Lower leg skin (tissue), 4 donors: ENCODE measurements at regions not wholly inside any gene's neighbourhood (a gene's known extent, or its start where the extent isn't known, plus 50 kb on each side); places are given as distances from the start of the nearest gene placed in this dataset.

Experiments
- DNase-seq, 2 donors: peaks; one replicate each; pipeline ENCODE4 v3.0.0-alpha.2; 2019; ENCODE audit warnings: low spot score in 2 of 2
- H3K4me3 ChIP-seq: fragments of 200-600 bp; sonication (generic); 2 replicates; pipeline ENCODE4 v1.5.1; 2017; ENCODE audit warnings: mild to moderate bottlenecking, low read depth; ENCODE audit not compliant: poor library complexity, severe bottlenecking
- POLR2A ChIP-seq, 2 donors: fragments of 450-650 bp; IDR thresholded peaks; one replicate each; pipeline ENCODE4 v1.6.1; 2016 to 2017; ENCODE audit warnings: antibody characterized with exemption in 2 of 2, mild to moderate bottlenecking in 1 of 2, moderate library complexity in 1 of 2
- WGBS, 2 donors: methylation state at CpG; one replicate each; pipeline ENCODE4 v1.1.5; 2018; 5-methylcytosine and 5-hydroxymethylcytosine counted together
- intact Hi-C: fragments of 100-400 bp; cut with DNase I; formaldehyde crosslinking; loops from one replicate; pipeline ENCODE4 v1.15.0; 2023; ENCODE audit warnings: low total_unique reads
- TF ChIP-seq, protein P1 (sequence below), 3 donors: fragments of 450-650 bp; IDR thresholded peaks; one replicate each; pipeline ENCODE4 v1.5.1; 2016; ENCODE audit warnings: antibody characterized with exemption in 3 of 3, mild to moderate bottlenecking in 3 of 3, moderate library complexity in 2 of 3

DNA sequence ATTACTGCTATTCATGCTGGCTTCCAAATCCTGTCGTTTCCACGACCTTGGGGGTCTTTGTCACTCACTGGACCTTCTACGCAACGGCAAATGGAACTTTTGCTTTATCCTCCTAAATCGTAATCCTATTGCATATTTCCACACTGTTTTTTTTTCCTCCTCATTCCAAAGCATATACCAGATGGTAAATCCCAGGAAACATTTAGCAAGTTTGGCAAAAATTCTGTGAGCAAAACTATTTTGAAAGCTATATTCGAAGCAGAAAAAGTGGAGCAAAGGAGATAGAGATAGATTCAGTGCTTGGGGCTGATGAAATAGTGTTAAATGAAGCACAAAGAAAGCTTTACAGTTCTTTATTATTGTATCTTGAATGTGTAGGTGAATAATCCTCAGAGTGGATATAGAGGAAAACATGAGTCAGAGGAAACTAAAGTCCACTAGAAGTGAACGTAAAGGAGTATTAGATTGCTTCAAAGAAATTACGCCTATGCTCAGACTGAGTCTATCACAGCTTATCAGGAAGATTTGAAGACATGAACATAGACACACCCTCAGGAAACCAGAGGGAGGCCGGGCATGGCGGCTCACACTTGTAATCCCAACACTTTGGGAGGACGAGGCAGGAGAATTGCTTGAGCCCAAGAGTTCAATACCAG is 50.2 kb upstream of the FAM9A start:
- WGBS, 2 donors: 79 to 84% methylated on average over 11 of the region's 11 CpGs
- no peak for DNase-seq
- intact Hi-C loops: no loop called here
- TF ChIP-seq, protein P1, sequence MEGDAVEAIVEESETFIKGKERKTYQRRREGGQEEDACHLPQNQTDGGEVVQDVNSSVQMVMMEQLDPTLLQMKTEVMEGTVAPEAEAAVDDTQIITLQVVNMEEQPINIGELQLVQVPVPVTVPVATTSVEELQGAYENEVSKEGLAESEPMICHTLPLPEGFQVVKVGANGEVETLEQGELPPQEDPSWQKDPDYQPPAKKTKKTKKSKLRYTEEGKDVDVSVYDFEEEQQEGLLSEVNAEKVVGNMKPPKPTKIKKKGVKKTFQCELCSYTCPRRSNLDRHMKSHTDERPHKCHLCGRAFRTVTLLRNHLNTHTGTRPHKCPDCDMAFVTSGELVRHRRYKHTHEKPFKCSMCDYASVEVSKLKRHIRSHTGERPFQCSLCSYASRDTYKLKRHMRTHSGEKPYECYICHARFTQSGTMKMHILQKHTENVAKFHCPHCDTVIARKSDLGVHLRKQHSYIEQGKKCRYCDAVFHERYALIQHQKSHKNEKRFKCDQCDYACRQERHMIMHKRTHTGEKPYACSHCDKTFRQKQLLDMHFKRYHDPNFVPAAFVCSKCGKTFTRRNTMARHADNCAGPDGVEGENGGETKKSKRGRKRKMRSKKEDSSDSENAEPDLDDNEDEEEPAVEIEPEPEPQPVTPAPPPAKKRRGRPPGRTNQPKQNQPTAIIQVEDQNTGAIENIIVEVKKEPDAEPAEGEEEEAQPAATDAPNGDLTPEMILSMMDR (IDR thresholded peaks at IDR 0.05): no peak
- TF ChIP-seq POLR2A (IDR thresholded peaks at IDR 0.05): no peak
- no peak overlapping the region for H3K4me3 ChIP-seq
